NT2/D1 (cell line): ENCODE measurements at regions not wholly inside any gene's neighbourhood (a gene's known extent, or its start where the extent isn't known, plus 50 kb on each side); places are given as distances from the start of the nearest gene placed in this dataset.
"Not testable (repeated sequence)": the region's sequence is repeated elsewhere in the genome, so short reads cannot be mapped to it uniquely, and the experiment has no call there.

Experiments
- SUZ12 ChIP-seq: IDR thresholded peaks from 2 replicates; pipeline ENCODE4 v1.6.1; 2011; ENCODE audit not compliant: insufficient read length, insufficient read depth; ENCODE audit errors: extremely low read depth
- YY1 ChIP-seq: IDR thresholded peaks from 2 replicates; pipeline ENCODE4 v1.6.1; 2011; ENCODE audit not compliant: insufficient read length, insufficient read depth
- ZNF274 ChIP-seq: IDR thresholded peaks from 2 replicates; pipeline ENCODE4 v1.6.1; 2011; ENCODE audit warnings: mild to moderate bottlenecking, low read depth, low read length

DNA sequence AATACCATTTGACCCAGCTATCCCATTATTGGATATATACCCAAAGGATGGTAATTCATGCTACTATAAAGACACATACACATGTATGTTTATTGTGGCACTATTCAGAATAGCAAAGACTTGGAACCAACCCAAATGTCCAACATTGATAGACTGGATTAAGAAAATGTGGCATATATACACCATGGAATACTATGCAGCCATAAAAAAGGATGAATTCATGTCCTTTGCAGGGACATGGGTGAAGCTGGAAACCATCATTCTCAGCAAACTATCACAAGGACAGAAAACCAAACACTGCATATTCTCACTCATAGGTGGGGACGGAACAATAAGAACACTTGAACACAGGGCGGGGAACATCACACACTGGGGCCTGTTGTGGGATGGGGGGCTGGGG lies 431.4 kb downstream of the TFEC start:
- not testable (repeated sequence) for TF ChIP-seq SUZ12, YY1, ZNF274
